WI38 (cell line): ENCODE measurements at regions not wholly inside any gene's neighbourhood (a gene's known extent, or its start where the extent isn't known, plus 50 kb on each side); places are given as distances from the start of the nearest gene placed in this dataset.

Source experiments
- H3K4me3 ChIP-seq: 2 replicates; pipeline ENCODE4 v1.5.1; 2011; ENCODE audit warnings: low read depth, mild to moderate bottlenecking, control low read depth, low read length
- TF ChIP-seq, protein P1 (sequence below): IDR thresholded peaks from 2 replicates; pipeline ENCODE4 v1.5.1; 2012; ENCODE audit warnings: low read depth, mild to moderate bottlenecking, control low read depth, low read length

- TF ChIP-seq, protein P1, sequence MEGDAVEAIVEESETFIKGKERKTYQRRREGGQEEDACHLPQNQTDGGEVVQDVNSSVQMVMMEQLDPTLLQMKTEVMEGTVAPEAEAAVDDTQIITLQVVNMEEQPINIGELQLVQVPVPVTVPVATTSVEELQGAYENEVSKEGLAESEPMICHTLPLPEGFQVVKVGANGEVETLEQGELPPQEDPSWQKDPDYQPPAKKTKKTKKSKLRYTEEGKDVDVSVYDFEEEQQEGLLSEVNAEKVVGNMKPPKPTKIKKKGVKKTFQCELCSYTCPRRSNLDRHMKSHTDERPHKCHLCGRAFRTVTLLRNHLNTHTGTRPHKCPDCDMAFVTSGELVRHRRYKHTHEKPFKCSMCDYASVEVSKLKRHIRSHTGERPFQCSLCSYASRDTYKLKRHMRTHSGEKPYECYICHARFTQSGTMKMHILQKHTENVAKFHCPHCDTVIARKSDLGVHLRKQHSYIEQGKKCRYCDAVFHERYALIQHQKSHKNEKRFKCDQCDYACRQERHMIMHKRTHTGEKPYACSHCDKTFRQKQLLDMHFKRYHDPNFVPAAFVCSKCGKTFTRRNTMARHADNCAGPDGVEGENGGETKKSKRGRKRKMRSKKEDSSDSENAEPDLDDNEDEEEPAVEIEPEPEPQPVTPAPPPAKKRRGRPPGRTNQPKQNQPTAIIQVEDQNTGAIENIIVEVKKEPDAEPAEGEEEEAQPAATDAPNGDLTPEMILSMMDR = no peak
Observed at GRCh38 chr20:11585752-11586352, 331.8 kb upstream of the BTBD3 start.

GRCh38 chr20:11588875-11589274 lies 328.8 kb upstream of the BTBD3 start:
- TF ChIP-seq, protein P1 = no peak

More at GRCh38 chr20:11585752-11586352, 331.8 kb upstream of the BTBD3 start:
- H3K4me3 ChIP-seq = no peak overlapping the region

GRCh38 chr20:11591965-11592364 lies 325.7 kb upstream of the BTBD3 start:
- TF ChIP-seq, protein P1 = no peak

More at GRCh38 chr20:11588875-11589274, 328.8 kb upstream of the BTBD3 start:
- no peak overlapping the region for H3K4me3 ChIP-seq

DNA sequence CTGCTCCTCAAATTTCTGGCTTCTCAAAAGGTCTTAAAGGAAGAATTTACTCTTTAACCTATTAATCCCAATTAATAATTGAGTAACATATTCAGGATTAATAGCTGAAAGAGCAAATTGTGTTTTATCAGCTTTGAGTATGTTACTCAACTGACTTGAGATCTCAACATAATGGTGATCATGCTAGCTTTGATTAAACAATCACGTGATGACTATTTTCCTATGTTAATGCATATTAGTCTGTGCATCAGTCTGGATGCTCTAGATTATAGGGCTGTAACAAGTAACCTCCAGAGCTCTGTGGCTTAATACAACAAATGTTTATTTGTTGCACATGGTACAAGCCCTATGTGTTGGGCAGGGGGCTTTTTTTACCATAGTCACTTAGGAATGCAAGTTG lies 313.4 kb upstream of the BTBD3 start:
- TF ChIP-seq, protein P1 = no peak
- no peak overlapping the region for H3K4me3 ChIP-seq

More at GRCh38 chr20:11591965-11592364, 325.7 kb upstream of the BTBD3 start:
- no peak overlapping the region for H3K4me3 ChIP-seq

GRCh38 chr20:11607047-11607446 lies 310.6 kb upstream of the BTBD3 start:
- TF ChIP-seq, protein P1 = no peak
- no peak overlapping the region for H3K4me3 ChIP-seq

- TF ChIP-seq, protein P1 = no peak
Observed at GRCh38 chr20:11608736-11609135, 309.0 kb upstream of the BTBD3 start.

DNA sequence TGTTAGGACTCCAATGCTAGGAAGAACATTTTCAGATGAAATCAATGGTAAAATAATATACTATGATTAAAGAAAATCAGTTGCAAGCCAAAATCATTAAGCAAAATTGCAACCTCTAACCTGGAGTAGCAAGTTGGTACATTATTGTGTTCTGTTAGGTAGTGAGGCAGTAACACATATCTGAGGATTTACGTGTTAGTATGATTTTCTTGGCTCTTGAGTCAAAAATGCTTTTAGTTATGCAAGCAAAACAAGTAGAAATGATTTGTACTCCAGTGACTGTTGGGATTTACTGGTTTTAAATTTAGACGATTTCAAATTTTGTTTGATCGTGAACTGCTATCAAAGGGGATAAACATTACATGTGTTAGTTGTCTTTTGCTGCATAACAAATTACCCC lies 293.0 kb upstream of the BTBD3 start:
- TF ChIP-seq, protein P1 = no peak
- no peak overlapping the region for H3K4me3 ChIP-seq

More at GRCh38 chr20:11608736-11609135, 309.0 kb upstream of the BTBD3 start:
- no peak overlapping the region for H3K4me3 ChIP-seq
